IPS-18c (cell line): ENCODE measurements at regions not wholly inside any gene's neighbourhood (a gene's known extent, or its start where the extent isn't known, plus 50 kb on each side); places are given as distances from the start of the nearest gene placed in this dataset.

ENCODE experiments used
- H3K4me3 ChIP-seq: 2 replicates; pipeline ENCODE4 v1.7.0; 2013; ENCODE audit warnings: low read depth, mild to moderate bottlenecking, low read length, moderate library complexity; ENCODE audit not compliant: insufficient read depth
- H3K9me3 ChIP-seq: one replicate; pipeline ENCODE4 v1.6.1; 2013; ENCODE audit warnings: mild to moderate bottlenecking, low read length, moderate library complexity; ENCODE audit not compliant: control insufficient read depth, insufficient read depth

DNA sequence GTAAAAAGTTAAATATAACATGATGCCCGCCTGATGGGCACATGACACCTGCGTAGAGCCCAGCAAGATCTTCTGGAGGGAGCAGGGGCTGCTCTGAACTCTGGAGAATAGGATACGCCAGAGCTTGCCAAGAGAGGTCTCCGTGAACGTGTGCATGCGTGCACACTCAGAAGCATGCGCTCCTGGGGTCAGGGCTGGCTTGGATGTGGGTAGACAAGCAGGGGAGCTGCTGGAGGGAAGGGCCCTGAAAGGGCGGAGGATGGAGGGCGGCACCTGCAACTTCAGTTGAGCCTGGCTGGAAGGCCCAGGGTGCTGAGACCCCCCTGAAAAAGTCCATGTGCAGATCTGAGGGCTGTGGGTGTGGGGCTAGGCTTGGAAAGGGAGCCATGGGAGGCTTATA, 828.4 kb upstream of the SALL3 start:
- H3K4me3 ChIP-seq, result no peak overlapping the region
- no peaks in the 10 kb centered on the region for H3K9me3 ChIP-seq

DNA sequence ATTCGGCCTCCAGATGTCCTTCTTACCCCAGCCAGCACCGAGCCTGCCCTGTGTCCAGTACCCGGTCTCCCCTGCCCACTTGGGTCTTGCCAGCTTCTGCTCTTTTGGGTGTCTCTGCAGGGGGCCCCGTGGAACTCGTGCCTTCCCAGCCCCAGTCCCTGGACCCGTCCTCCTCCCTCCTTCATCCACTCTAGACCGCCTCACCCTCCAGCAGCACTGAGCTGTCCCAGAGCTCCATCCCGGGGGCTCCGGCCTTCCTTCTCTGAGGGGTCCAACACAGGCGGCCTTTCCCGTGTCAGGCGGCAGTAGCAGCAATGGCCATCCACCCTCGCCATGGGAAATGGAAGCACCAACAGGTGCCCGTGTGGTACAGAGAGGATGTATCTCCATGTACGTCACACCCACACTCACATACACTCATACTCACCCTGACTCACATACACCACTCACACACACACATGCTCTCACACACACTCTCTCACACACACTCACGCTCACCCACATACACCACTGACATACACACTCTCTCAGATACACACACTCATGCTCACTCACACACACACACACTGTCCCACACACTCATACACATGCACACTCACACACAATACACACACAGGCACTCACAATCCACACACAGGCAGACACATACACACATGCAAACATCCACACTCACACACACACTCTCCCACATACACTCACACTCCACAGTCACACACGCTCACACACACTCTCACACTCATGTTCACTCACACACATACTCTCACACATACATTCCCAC, 827.5 kb upstream of the SALL3 start:
- Histone ChIP-seq H3K4me3 (no peak overlapping the region), H3K9me3 (no peaks in the 10 kb centered on the region)

GRCh38 chr18:78153362-78153761, 826.3 kb upstream of the SALL3 start:
- Histone ChIP-seq H3K9me3 (peaks cover 3% of the 10 kb centered on the region), H3K4me3 (no peak overlapping the region)

GRCh38 chr18:78154444-78154843, 825.2 kb upstream of the SALL3 start:
- Histone ChIP-seq H3K4me3 (no peak overlapping the region), H3K9me3 (peaks cover 3% of the 10 kb centered on the region)

- H3K4me3 ChIP-seq, result no peak overlapping the region
These were observed 824.8 kb upstream of the SALL3 start for GRCh38 chr18:78154853-78155252.

DNA sequence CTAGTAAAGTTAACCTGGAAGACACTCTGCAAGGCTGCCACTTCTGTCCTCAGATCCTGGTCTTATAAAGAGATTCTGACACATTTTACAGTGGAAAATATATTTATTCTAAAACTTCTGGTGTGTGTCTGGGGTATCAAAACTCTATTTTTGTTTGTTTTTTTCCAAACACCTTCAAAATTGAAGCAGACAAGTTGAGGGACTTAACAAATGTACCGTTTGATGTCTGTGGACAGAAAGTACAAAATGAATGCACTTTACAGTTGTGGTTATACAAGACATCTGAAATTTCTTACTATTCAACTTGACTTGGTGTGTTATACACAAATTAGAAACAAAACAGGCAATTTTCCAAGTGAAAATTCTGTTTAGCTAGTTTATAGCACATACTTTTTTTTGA, 823.2 kb upstream of the SALL3 start:
- peaks cover 3% of the 10 kb centered on the region for H3K9me3 ChIP-seq
- no peak overlapping the region for H3K4me3 ChIP-seq

More at GRCh38 chr18:78154853-78155252, 824.8 kb upstream of the SALL3 start:
- H3K9me3 ChIP-seq, result peaks cover 3% of the 10 kb centered on the region

GRCh38 chr18:78158943-78159342, 820.7 kb upstream of the SALL3 start:
- no peak overlapping the region for H3K4me3 ChIP-seq

GRCh38 chr18:78159397-78159796, 820.2 kb upstream of the SALL3 start:
- Histone ChIP-seq H3K9me3 (peaks cover 3% of the 10 kb centered on the region), H3K4me3 (no peak overlapping the region)

More at GRCh38 chr18:78158943-78159342, 820.7 kb upstream of the SALL3 start:
- H3K9me3 ChIP-seq, result peaks cover 3% of the 10 kb centered on the region

DNA sequence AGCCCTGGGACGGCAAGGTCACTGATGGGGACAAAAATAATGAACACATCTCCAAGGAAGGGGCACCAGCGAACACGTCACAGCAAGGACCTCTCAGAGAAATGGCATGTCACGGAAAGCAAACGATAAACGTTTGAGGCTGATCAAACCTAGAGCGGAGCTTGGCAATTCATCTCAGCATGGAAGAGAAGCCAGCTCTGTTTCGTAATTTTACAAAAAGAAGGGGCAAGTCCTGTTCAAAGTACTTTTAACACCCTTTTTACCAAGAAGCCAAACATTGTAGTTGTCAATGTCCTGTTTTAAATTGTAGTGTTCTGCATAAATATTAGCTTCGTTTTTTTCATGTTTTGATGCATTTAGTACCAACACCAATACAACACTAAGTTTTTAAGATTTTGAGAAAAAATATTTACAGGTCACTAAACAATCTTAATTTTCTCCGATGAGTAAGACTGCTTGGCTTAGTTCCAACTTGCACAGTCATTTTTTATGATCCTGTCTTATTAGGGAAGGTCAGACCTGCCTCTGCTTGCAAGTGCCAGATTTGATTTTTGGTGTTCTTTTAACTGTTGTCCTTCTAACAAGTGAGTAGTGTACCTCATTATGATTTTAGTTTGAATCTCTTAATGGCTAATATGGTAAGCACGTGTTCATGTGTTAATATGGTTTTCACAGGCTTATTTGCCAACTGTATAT, 818.5 kb upstream of the SALL3 start:
- no peak overlapping the region for H3K4me3 ChIP-seq
- H3K9me3 ChIP-seq, result peaks cover 3% of the 10 kb centered on the region

GRCh38 chr18:78165525-78165924, 814.1 kb upstream of the SALL3 start:
- no peak overlapping the region for H3K4me3 ChIP-seq
- H3K9me3 ChIP-seq, result no peaks in the 10 kb centered on the region

- H3K4me3 ChIP-seq, result no peak overlapping the region
- H3K9me3 ChIP-seq, result peaks cover 3% of the 10 kb centered on the region
These were observed 811.1 kb upstream of the SALL3 start for GRCh38 chr18:78168526-78168925.

GRCh38 chr18:78169174-78169864, 810.3 kb upstream of the SALL3 start:
- no peak overlapping the region for H3K4me3 ChIP-seq
- H3K9me3 ChIP-seq, result peaks cover 3% of the 10 kb centered on the region

GRCh38 chr18:78171954-78172353, 807.7 kb upstream of the SALL3 start:
- Histone ChIP-seq H3K4me3 (no peak overlapping the region), H3K9me3 (peaks cover 3% of the 10 kb centered on the region)

DNA sequence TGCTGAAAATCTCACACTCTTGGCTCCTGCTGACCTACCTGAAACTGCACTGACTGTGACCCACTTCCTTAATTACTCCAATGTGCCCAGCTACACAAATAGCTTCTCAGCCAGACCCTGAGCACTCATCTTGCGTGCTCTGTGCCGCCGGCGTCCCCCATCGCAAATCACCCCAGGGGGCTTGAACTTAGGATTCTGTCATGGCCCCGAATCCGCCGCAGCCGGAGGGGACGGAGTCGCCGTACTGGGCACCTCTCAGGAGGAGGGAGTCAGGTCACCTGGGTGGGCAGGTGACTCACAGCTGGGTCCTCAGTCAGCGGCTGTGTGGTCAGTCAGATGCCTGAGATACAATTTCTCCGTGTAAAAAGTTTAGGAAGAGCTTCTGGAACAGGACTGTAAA, 804.9 kb upstream of the SALL3 start:
- Histone ChIP-seq H3K9me3 (peaks cover 5% of the 10 kb centered on the region), H3K4me3 (no peak overlapping the region)

DNA sequence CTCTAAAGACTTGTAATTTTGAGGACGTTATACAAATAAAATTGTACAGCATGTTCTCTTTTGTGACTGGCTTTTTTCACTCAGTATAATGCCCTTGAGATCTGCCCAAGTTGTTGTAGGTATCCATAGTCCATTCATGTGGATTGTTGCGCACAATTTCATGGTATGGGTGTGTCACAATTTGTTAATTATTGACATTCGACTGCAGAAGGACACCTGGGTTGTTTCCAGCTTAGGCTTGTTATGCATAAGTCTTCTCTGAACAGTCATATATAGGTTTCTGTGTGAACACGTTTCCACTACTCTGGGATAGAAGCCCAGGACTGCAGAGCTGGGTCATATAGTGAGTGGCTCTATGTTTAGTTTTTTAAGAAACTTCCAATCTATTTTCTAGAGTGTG, 800.8 kb upstream of the SALL3 start:
- H3K9me3 ChIP-seq, result peaks cover 2% of the 10 kb centered on the region
- no peak overlapping the region for H3K4me3 ChIP-seq

DNA sequence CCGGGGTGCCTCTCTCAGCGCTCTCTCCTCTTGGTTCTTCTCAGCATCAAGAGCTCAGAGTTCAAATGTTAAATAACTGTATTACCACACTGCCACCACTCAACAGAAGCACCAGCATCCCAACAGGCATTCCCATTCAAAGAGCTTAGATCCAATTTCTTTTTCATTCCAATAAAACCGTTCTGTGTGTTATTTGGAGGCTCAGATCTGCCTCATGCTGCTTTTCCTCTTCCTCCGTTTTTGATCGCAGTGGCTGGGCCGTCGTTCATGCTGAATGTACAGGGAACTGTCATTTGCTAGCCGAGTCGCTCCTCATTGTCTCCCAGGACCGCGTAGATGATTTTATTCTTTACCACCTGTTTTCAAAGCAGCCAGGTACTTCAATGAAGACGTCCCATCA, 798.9 kb upstream of the SALL3 start:
- H3K4me3 ChIP-seq, result no peak overlapping the region
- peaks cover 2% of the 10 kb centered on the region for H3K9me3 ChIP-seq

GRCh38 chr18:78183815-78184214, 795.8 kb upstream of the SALL3 start:
- no peak overlapping the region for H3K4me3 ChIP-seq
- H3K9me3 ChIP-seq, result no peaks in the 10 kb centered on the region

DNA sequence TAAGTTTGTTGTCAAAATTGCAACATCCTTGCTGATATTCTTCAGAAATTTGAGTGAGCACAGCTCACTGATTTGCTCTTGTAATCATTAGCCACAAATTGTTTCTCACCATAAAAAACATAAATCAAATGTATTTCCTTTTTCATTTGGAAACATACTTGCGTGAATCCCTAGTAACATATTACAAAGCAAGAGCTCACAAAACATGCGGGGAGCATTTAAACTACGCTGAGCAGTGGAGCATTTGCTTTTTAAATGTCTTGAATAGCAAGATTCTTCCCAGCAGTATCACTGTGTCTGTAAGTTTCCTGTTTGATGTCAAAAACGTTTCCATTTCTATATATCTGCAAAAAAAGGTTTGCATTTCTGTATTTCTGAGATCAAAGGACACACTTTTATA, 788.3 kb upstream of the SALL3 start:
- no peaks in the 10 kb centered on the region for H3K9me3 ChIP-seq
- H3K4me3 ChIP-seq, result no peak overlapping the region
